Thoracic aorta (tissue), 2 donors: ENCODE measurements at regions not wholly inside any gene's neighbourhood (a gene's known extent, or its start where the extent isn't known, plus 50 kb on each side); places are given as distances from the start of the nearest gene placed in this dataset.

Experiments
- ATAC-seq: fragments of 150-250 bp; one replicate; pipeline ENCODE4 v1.8.0; 2017; ENCODE audit warnings: low read depth; ENCODE audit not compliant: insufficient number of reproducible peaks, low FRiP score
- DNase-seq: peaks from one replicate; pipeline ENCODE4 v3.0.0-alpha.2; 2020; ENCODE audit warnings: low spot score
- H3K27ac ChIP-seq, 2 donors: fragments of 200-600 bp; sonication (generic); 1 replicate in 1 of 2; 2 replicates in 1 of 2; pipeline ENCODE4 v1.5.1; 2016; ENCODE audit warnings: mild to moderate bottlenecking in 2 of 2, moderate library complexity in 2 of 2
- H3K27me3 ChIP-seq: fragments of 200-600 bp; sonication (generic); replicated peaks from 2 replicates; pipeline ENCODE4 v1.6.0; 2016; ENCODE audit warnings: mild to moderate bottlenecking; ENCODE audit not compliant: insufficient read depth
- H3K36me3 ChIP-seq: fragments of 200-600 bp; sonication (generic); one replicate; pipeline ENCODE4 v1.5.1; 2016
- H3K4me1 ChIP-seq, 2 donors: fragments of 200-600 bp; sonication (generic); 1 replicate in 1 of 2; 2 replicates in 1 of 2; pipeline versions ENCODE4 v1.5.1 to v1.6.0; 2016; ENCODE audit warnings: low read depth in 2 of 2, mild to moderate bottlenecking in 1 of 2; ENCODE audit not compliant: control insufficient read depth in 1 of 2
- H3K4me3 ChIP-seq: fragments of 200-600 bp; sonication (generic); 2 replicates; pipeline ENCODE4 v1.5.1; 2016; ENCODE audit warnings: mild to moderate bottlenecking
- H3K9me3 ChIP-seq: fragments of 200-600 bp; sonication (generic); 2 replicates; pipeline ENCODE4 v1.5.1; 2016
- TF ChIP-seq, protein P1 (sequence below): fragments of 200-600 bp; sonication (generic); IDR thresholded peaks from one replicate; pipeline ENCODE4 v1.5.1; 2019; ENCODE audit warnings: antibody characterized with exemption

DNA sequence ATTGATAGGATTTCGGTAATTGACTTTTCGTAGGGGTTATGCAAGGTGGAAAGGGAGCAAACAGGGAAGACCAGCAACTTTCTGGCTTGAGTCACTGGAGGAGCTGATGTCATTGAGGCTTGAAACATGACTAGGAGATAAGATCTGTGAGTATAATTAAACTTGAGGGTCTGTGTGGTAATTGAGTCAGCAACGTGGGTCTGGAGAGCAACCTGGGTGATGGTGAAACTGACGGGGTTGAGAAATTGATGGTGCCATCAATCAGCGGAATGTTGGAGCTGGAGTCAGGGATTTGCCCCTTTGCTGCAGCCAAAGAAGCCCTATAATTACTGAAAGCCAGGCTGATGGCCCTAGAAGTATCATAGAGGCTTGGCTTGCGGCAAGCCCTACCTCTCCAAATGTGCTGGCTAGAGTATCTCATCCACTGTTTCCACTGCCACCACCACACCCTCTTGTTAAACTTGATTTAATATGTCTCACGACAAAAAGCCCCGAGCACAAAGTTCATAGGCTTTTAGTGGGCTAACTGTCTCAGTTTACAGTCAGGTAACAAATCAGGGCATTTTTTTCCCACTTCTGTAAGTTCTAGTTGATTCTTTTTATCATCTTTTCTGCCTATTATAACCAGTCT is 186.9 kb upstream of the ELAC2 start:
- Histone ChIP-seq H3K4me3 (no peak overlapping the region), H3K9me3 (no peaks in the 10 kb centered on the region), H3K36me3 (no peaks in the 10 kb centered on the region), H3K27me3 (no peaks in the 10 kb centered on the region), H3K27ac (no peak overlapping the region), H3K4me1 (no peaks in the 10 kb centered on the region)
- ATAC-seq (no peak), DNase-seq (no peak)
- TF ChIP-seq, protein P1, sequence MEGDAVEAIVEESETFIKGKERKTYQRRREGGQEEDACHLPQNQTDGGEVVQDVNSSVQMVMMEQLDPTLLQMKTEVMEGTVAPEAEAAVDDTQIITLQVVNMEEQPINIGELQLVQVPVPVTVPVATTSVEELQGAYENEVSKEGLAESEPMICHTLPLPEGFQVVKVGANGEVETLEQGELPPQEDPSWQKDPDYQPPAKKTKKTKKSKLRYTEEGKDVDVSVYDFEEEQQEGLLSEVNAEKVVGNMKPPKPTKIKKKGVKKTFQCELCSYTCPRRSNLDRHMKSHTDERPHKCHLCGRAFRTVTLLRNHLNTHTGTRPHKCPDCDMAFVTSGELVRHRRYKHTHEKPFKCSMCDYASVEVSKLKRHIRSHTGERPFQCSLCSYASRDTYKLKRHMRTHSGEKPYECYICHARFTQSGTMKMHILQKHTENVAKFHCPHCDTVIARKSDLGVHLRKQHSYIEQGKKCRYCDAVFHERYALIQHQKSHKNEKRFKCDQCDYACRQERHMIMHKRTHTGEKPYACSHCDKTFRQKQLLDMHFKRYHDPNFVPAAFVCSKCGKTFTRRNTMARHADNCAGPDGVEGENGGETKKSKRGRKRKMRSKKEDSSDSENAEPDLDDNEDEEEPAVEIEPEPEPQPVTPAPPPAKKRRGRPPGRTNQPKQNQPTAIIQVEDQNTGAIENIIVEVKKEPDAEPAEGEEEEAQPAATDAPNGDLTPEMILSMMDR, result no peak

DNA sequence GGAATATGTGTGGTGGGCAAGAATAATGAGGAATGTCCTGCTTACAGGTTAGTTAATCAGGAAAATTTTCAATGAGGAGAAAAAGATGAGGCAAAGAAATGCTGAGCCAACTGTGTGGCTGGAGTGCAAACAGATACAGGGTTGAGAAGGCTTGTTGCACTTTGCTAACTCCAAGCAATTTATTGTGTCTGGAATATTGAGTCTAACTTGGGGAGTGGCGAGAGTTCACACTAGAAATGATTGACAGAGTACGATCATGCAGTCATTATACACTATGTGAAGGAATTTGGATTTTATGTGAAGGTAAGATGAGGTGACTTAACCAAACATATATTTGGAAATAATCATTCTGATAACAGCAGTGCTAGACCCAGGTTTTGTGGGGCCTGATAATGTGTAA is 185.0 kb upstream of the ELAC2 start:
- no peak overlapping the region for H3K27ac ChIP-seq
- ATAC-seq (no peak), DNase-seq (no peak)
- no peaks in the 10 kb centered on the region for H3K9me3 ChIP-seq
- TF ChIP-seq, protein P1, result no peak
- no peaks in the 10 kb centered on the region for H3K27me3 ChIP-seq
- no peak overlapping the region for H3K4me3 ChIP-seq
- no peaks in the 10 kb centered on the region for H3K36me3 ChIP-seq
- H3K4me1 ChIP-seq, result no peaks in the 10 kb centered on the region

DNA sequence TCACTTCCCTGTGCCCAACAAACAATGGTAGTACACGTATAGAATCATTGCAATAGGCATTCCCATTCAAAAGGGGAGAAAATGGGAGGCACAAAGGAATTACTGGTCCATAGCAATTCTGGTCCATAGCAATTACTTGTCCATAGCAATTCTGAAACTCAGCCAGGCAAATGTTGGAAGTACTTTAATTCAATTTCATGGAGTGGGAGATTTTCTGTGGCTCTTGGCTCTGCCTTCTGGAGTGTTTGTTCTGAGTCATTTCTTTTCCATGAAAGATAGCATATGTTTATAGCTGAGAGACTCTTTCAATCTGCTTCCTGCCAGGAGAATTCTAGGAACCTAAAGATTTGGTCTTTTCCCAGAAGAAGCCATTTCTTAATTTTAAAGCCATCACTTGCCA is 182.8 kb upstream of the ELAC2 start:
- Histone ChIP-seq H3K27ac (no peak overlapping the region), H3K27me3 (no peaks in the 10 kb centered on the region), H3K4me3 (no peak overlapping the region), H3K36me3 (no peaks in the 10 kb centered on the region), H3K4me1 (no peaks in the 10 kb centered on the region), H3K9me3 (no peaks in the 10 kb centered on the region)
- TF ChIP-seq, protein P1, result no peak
- no peak for ATAC-seq
- no peak for DNase-seq

DNA sequence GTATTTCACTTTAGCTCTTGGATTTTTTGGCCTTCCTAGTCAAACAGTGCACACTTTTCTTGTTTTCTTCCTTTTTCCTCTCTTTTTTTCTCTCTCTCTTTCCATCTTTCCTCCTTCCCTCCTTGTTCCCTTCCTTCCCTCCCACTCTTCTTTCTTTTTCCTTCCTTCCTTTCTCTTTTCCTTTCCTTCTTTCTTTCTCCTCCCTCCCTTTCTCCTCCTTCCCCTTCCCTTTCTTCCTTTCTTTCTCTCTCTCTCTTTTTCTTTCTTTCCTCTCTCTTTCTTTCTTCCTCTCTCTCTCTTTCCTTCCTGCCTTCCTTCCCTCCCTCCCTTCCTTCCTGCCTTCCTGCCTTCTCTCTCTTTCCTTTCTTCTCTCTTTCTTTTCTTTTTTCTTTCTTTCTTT is 181.6 kb upstream of the ELAC2 start:
- Histone ChIP-seq H3K9me3 (no peaks in the 10 kb centered on the region), H3K27me3 (no peaks in the 10 kb centered on the region), H3K36me3 (no peaks in the 10 kb centered on the region), H3K27ac (no peak overlapping the region), H3K4me1 (no peaks in the 10 kb centered on the region), H3K4me3 (no peak overlapping the region)
- no peak for DNase-seq
- TF ChIP-seq, protein P1, result no peak
- no peak for ATAC-seq

DNA sequence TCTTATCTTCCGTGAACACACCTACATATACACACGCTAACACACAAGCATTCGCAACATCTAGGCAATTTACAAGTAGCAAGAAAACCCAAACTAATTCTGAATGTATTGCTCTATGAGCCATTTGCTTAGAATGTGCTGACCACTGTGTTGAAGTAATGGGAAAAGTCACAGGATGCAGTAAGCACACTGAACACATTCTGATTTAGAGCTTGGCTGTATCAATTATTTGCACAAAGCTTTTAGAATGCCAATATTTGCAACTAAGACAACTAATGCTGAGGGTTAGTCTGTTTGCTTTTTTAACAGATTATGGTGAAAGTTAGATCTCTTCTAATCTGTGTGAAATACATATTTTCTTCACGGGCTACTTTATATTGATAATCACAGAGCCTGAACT is 179.8 kb upstream of the ELAC2 start:
- Histone ChIP-seq H3K27me3 (no peaks in the 10 kb centered on the region), H3K4me1 (no peaks in the 10 kb centered on the region), H3K4me3 (no peak overlapping the region), H3K9me3 (no peaks in the 10 kb centered on the region), H3K36me3 (no peaks in the 10 kb centered on the region), H3K27ac (no peak overlapping the region)
- ATAC-seq, result no peak
- no peak for DNase-seq
- TF ChIP-seq, protein P1, result no peak
